ENCODE measurements at regions not wholly inside any gene's neighbourhood (a gene's known extent, or its start where the extent isn't known, plus 50 kb on each side); places are given as distances from the start of the nearest gene placed in this dataset.

- DNase-seq: no peak
Observed at GRCh38 chr13:97110936-97111335, 111.2 kb upstream of the MBNL2 start.

GRCh38 chr13:97111756-97112155 is 110.4 kb upstream of the MBNL2 start:
- no peak for DNase-seq

GRCh38 chr13:97112446-97113152 is 109.5 kb upstream of the MBNL2 start:
- DNase-seq: no peak

DNA sequence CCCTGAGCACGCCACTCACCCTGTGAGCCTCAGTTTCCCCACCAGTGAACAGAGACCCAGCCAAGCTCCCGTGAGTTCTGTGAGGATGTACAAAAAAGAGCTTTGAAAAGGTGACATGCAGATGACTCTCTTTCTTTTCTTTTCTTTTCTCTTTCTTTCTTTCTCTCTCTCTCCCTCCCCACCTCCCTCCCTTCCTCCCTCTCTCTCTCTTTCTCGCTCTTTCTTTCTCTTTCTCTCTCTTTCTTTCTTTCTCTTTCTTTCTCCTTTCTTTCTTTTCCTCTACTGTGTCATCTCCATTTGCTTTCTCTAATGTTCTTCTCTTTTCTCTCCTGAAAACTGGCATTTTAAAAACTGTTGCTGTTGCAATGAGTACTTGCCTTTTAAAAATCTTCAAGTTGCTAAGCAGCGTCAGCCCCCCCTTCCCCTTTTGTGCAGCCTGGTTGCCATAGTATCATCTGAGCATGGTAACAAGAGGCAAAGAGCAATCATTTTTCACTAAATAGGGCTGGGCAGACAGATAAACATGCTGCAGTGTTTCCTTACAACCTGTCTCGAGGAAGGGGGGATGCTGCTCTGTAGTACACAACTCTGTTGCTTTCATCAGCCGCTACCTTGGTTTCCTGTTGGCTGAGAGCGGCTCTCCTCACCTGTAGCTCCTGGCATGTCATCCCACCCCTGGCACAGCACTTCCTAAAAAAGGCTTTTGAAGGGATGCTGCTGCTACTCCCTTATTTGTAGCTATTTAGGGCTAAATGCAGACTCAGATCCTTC is 108.7 kb upstream of the MBNL2 start:
- DNase-seq: peak in 32 of 58 donors; percentile 5 to 61 (median 28)

DNA sequence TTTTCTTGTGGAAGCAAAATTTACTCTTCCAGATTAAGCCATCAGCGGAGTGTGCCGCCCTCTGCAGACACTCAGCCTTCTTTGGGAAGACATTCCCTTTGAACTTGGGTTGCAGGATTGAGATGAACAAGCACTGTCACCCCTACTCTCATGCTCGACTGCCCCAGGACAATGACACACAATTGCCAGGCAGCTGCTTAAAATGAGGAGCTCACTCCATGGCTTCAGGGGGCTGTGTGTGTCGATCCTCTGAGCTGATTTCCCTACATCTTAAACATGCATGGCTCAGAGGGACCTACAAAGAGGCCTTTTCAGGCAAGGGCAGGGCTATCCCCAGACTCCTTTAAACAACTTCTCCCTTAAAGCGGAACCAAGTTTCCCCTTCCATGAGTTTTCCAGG is 107.5 kb upstream of the MBNL2 start:
- DNase-seq: no peak

GRCh38 chr13:97116754-97117153 is 105.4 kb upstream of the MBNL2 start:
- DNase-seq: peak in 3 of 58 donors; percentile 5 to 50 (median 15)

GRCh38 chr13:97117388-97117910 is 104.7 kb upstream of the MBNL2 start:
- DNase-seq: no peak

- DNase-seq: peak in 1 of 58 donors; percentile 44
Observed at GRCh38 chr13:97119943-97120342, 102.2 kb upstream of the MBNL2 start.

- peak in 1 of 58 donors; percentile 14 for DNase-seq
Observed at GRCh38 chr13:97120346-97120745, 101.8 kb upstream of the MBNL2 start.

- DNase-seq: no peak
Observed at GRCh38 chr13:97120976-97121375, 101.2 kb upstream of the MBNL2 start.

GRCh38 chr13:97121894-97122293 is 100.2 kb upstream of the MBNL2 start:
- DNase-seq: no peak

GRCh38 chr13:97122381-97122996 is 99.6 kb upstream of the MBNL2 start:
- no peak for DNase-seq

DNA sequence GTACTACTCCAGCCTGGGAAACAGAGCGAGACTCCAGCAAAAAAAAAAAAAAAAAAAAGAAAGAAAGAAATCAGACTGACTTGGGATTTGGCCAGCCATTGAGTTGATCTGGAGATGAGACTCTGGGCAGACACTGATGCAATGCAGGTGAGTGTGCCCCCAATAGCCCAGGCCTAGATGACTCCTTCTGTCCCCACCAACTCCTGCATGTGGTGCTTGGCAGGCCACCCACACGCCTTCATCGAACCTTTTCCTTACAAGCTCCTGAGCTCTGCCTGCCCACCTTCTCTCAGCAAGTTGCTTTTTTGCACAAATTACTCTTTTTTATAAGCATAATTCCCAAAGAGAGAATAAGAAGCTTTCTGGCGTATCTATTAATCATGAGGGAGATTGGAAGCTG is 97.9 kb upstream of the MBNL2 start:
- DNase-seq: no peak

GRCh38 chr13:97124915-97125809 is 97.0 kb upstream of the MBNL2 start:
- DNase-seq: peak in 35 of 58 donors; percentile 5 to 74 (median 26)

DNA sequence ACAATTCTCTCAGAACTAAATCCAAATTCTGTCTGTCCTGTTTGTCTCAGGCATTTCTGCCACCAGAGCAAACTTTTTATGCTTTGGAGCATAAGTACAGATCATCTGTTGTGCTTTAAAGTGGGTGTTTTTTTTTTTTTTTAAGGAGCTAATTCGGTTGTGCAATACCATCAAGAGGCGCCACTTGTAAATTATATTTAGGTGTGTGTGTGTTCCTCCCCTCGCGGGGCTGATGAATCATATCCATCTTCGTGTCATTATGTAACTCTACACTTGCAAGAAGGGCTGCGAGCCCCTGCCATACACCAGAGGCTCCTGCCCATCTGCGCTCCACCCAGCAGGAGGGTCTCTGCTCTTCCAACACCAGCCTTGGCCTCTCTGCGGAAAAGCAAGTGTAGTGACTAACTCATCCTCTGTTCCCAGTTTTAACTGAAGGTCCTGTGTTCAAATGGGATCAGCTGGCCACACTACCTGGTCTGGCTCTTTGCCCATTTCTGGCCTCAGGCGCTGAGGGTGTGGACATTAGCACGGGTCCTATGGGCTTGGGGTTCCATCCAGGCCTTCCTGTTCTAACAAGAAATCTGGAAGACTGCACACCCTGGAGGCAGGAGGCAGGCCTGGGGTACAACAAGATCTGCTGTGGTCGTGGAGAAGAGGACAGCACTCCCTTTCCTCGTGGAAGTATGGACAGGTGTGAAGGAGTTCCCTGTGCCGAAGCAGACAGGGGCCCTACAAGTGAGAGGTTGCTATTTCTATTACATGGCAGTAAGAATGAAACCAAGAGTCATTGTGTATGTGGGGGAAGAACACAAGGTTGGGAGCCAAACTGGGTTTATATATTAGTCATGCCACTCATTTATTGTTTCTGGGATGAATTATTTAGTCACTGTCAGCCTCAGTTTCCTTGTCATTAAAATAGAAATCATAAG is 96.1 kb upstream of the MBNL2 start:
- DNase-seq: peak in 13 of 58 donors; percentile 13 to 56 (median 28)

DNA sequence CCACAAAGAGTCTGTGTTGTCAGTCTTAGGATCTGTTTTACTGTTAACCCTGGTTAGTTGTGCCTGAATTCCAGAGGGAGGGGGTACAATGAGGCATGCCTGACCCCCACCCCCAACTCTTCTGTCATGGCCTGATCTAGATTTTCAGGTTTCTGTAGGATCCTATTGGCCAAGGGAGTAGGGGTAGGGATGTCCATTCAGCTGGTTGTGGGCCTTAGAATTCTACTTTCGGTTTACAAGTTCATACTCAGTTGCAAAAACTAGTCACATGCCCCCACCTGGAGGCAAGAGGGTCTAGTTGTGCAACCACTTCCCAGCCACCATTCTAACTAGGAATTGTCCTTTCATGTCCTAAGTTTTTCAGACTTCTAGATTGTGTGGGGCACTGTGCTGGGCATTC is 94.3 kb upstream of the MBNL2 start:
- DNase-seq: no peak

- no peak for DNase-seq
Observed at GRCh38 chr13:97130190-97130589, 91.9 kb upstream of the MBNL2 start.

GRCh38 chr13:97131447-97131846 is 90.7 kb upstream of the MBNL2 start:
- DNase-seq: no peak

DNA sequence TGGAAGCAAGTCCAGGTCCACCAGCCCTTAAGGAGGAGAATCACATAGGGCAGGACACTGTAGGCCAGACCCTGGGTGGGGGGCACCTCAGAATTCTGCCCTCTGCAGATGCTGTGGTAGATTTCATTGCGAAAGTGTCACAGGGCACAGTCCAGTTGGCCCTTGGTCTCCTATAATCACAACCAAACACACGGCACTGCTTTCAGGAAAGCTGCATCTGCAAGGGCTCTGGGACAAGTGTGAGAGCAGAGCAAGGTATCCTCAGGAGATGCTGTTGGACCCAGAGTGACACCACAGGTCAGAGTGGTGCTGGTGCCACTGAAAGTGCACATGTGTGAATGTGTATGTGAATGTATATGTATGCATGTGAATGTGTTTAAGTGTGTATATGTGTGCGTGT is 88.6 kb upstream of the MBNL2 start:
- no peak for DNase-seq

DNA sequence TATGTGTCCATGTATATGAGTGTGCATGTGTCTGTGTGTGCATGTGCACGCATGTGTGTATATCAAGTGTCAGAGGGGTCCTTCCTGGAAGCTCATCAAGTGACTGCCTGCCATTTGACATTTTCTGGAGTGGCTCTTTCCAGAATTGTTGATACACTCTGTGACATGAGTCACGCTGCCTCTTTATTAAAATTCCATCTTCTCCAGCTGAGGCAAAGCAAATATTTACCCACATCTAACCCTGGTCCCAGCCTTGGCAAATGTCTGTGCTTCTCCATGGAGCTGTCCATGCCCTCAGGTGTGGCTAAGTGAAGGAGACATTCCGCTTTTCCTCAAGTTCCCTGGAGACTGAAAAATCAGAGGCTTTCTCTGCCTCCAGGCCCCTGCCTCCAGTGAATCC is 88.2 kb upstream of the MBNL2 start:
- no peak for DNase-seq
